ENCODE measurements at regions not wholly inside any gene's neighbourhood (a gene's known extent, or its start where the extent isn't known, plus 50 kb on each side); places are given as distances from the start of the nearest gene placed in this dataset.
"Not testable (repeated sequence)": the region's sequence is repeated elsewhere in the genome, so short reads cannot be mapped to it uniquely, and the experiment has no call there.

GRCh38 chr15:38726187-38726586 is 161.6 kb upstream of the RASGRP1 start:
- intact Hi-C loops (cut with micrococcal nuclease) = no loop called here

- intact Hi-C loops (cut with micrococcal nuclease) = no loop called here
Observed at GRCh38 chr15:38733331-38733730, 168.7 kb upstream of the RASGRP1 start.

- intact Hi-C loops (cut with micrococcal nuclease) = no loop called here
Observed at GRCh38 chr15:38740206-38740605, 175.6 kb upstream of the RASGRP1 start.

GRCh38 chr15:38743147-38743546 is 178.5 kb upstream of the RASGRP1 start:
- intact Hi-C loops (cut with micrococcal nuclease) = no loop called here

DNA sequence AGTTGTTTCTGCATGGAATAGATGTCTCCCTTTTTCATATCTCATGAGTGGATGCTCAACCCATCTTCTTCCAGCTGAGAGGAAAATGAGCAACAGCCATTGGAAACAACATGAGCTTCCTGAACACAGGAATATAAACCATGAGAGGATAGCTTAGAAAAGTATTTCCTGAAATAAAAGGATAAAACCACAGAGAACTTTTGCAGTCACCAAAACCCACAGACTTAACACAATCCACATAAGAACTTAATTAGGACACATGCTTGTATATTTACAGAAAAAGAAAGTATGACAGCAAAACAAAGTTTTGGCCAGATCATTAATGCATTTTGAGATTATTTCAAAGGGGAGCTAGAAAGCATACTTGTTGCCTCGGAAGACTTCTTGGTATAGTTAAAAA is 180.5 kb upstream of the RASGRP1 start:
- intact Hi-C loops (cut with micrococcal nuclease) = no loop called here

GRCh38 chr15:38745626-38746025 is 181.0 kb upstream of the RASGRP1 start:
- intact Hi-C loops (cut with micrococcal nuclease) = no loop called here

- intact Hi-C loops (cut with micrococcal nuclease) = no loop called here
Observed at GRCh38 chr15:38746211-38746610, 181.6 kb upstream of the RASGRP1 start.

GRCh38 chr15:38748710-38749109 is 184.1 kb upstream of the RASGRP1 start:
- intact Hi-C loops (cut with micrococcal nuclease) = no loop called here

DNA sequence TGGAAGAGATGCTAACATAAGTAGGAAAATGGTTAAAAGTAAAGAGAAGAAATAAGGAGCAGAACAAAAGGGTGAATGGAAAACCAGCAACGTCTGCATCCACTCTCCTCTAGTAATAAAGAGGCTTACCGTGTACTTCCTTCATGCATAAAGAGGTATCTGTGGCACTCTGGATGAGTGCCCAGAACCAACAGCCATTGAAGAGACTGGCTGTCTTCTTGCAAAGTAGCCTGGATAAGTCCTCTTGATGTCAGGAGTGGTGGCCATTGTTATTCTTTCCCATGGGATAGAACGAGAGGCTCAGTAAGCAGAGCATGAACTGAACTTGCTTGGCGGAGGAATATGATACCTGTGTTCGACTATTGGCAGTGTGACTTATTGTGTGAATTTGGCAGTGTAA is 186.2 kb upstream of the RASGRP1 start:
- intact Hi-C loops (cut with micrococcal nuclease) = no loop called here

DNA sequence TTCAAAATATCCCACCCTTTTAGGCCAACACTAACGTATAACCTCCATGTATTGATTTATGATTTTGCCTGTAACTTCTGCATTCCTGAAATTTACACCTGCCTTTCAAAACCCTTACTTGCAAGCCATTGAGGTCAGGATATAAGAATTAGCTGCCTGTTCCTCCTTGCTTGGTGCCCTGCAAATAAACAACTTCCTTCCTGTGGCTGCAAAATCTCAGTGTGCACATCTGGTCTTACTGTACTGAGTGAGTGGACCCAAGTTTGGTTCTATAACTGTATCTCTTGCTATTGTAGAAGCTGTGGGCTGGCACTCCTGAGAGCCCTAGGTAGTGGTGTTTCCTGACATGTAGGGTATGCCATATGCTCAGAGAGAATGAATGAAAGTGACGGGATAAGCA is 191.1 kb upstream of the RASGRP1 start:
- intact Hi-C loops (cut with micrococcal nuclease) = no loop called here

GRCh38 chr15:38756441-38756840 is 191.8 kb upstream of the RASGRP1 start:
- intact Hi-C loops (cut with micrococcal nuclease) = no loop called here

GRCh38 chr15:38758043-38758442 is 193.4 kb upstream of the RASGRP1 start:
- intact Hi-C loops (cut with micrococcal nuclease) = no loop called here

- intact Hi-C loops (cut with micrococcal nuclease) = no loop called here
Observed at GRCh38 chr15:38761681-38762080, 197.1 kb upstream of the RASGRP1 start.

DNA sequence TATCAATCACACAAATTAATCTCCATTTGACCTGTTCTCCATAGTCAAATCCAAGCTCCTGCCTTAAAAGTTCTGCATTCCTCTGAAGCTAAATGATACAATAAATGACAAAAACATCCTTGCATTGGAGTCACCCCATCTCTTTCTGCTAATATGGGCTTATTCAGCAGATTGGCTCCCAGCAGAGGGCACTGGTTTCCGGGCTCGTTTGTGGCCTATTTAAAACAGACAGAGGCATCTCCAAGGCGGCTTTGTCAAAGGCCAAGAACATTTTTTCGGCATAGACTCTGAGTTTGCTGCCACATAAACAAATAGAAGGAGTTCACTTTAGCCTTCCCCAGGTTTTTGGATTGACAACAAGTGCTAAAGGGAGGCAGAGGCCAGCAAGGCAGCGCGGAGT is 204.4 kb upstream of the RASGRP1 start:
- intact Hi-C loops (cut with micrococcal nuclease) = no loop called here

DNA sequence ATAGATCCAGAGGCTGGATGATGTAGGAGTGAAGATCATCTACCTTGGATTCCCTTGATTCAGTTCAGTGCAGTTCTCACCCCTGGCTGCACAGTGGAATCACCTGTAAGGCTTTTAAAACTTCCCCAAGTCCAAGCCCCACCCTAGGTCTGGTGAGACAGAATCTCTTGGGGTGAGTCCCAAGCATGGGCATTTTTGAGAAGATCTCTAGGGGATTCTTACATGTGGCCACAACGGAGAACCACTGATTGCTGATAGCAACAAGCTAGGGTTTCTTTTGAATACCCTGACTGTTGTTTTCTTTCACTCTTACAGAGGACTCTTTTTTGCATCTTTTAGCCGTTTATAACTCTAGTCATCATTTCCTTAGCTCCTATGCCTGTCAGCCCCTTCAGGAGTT is 204.9 kb upstream of the RASGRP1 start:
- intact Hi-C loops (cut with micrococcal nuclease) = no loop called here

GRCh38 chr15:38774076-38774475 is 209.5 kb upstream of the RASGRP1 start:
- intact Hi-C loops (cut with micrococcal nuclease) = not testable (repeated sequence)

- intact Hi-C loops (cut with micrococcal nuclease) = no loop called here
Observed at GRCh38 chr15:38781196-38781595, 216.6 kb upstream of the RASGRP1 start.

DNA sequence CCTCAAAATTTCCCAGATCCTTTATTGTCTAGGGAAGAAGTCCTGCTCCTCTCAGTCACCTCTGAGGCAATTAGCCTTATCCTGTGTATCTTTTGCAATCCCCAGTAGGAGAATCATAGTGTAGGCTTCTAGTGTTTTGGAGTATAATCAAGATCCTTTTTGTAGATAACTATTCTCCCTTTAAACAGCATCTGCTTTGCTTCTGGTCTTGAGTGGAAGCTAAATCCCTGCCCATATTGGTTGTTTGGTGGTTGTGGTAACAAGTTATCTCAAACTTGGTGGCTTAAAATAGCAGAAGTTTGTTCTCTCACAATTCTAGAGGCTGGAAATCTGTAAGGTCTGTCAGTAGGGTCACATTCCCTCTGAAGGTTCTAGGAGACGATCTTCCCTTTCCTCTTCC is 217.5 kb upstream of the RASGRP1 start:
- intact Hi-C loops (cut with micrococcal nuclease) = no loop called here

DNA sequence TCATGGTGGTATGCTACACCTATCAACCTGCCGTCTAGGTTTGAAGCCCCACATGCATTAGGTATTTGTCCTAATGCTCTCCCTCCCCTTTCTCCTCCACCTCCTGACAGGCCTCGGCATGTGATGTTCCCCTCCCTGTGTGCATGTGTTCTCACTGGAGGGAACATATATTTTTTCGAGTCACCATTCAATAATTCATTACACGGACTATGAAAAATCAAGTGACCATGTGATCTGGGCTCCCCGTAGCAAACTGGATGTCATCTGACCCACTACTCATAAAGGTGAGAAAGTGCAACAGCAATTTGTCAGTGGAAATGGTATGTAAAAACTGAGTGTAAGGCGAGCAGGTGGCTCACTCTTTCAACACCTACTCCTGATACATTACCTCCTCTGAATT is 224.3 kb upstream of the RASGRP1 start:
- intact Hi-C loops (cut with micrococcal nuclease) = no loop called here

DNA sequence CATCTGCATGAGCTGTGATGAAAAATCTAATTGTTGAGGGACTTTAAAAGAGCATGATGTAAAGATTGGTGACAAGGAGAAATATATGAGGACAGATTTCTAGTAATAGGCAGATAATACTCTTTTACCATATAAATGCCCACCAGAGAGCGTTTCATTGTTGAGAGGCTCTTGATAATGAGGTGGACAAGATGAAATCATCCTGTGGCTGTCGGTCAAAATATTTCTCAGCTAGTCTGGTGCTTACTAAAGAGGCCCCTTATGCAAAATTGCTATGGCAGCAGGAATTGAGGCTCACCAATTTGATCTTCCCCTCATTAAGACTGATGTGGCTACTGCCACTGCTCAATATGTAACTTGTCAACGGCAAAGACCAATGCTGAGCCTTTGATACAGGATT is 225.0 kb upstream of the RASGRP1 start:
- intact Hi-C loops (cut with micrococcal nuclease) = no loop called here

DNA sequence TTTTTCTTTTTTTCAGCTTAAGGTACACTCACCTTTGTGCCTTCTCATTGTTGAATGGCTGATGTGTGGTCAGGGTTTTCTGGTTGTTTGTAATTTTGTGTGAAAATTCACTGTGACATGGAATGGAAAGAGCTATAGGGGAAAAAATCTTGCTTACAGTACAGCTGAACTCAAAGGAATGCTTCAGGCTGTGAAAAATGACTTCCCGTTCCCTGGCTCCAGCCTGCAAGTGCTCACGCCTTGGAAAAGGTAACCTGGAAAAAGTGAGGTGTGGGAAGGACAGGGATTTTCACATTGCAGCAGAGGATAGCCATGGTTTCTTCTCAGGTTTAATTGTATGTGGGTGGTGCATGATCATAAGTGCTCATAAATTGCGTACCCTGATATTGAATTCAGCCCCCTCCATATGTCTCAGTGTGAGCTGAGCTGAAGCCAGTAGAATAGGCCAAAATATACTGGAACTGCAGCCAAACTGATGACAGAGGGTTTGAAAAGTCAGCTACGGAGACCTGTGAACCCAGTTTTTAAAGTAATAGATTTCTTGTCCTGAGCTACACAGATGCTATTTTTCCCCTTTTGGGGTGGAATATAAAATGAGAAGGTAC is 228.7 kb upstream of the RASGRP1 start:
- intact Hi-C loops (cut with micrococcal nuclease) = no loop called here

DNA sequence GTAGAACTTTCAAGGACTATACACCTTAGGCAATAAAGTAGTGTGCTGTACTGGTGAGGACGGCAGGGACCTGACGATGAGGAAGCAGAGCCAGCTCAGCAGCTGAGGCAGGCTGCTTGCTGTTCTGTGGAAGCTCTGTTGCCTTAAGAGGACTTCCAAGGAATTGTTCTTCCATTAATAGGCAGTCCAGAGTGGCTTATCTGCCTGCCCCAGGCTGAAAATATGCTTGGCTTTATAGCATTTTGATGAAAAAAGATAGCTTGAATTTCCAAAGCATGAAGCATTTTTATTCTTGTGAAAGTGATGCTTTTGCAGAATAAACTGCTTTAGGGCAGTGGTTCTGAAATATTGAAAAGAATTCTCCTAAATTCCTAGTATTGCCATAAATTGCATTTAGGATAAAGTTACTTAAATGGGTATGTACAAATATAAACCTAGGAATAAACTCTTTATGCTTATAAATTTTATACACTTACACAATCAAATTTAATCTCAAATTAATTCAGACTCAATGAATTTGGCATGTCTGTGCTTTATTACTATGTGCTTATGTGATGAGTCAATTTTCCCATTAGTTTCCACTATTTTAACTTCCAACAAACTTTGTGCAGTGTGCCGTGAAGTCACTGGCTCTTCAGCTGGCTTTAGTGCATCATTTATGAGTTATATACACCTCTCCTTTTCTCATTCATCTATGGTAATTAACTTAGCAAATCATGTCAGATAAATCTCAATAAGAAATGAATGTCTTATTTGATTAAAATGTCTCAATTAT is 231.0 kb upstream of the RASGRP1 start:
- intact Hi-C loops (cut with micrococcal nuclease) = no loop called here

DNA sequence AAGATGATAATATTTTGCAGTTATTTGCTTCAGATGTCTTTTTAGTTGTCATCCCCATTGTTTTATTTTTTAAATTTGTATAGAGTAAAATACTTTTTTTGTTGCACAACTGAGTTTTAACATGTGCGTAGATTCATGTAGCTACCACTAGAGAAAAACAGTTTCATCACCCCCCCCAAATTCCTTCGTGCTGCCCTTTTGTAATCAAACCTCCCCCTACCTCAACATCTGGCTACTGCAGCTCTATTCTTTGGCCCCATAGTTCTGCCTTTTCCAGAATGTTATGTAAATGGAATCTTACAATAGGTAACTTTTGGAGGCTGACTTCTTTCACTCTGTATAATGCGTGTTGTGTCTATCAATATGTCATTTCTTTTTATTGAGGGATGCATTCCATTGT is 232.0 kb upstream of the RASGRP1 start:
- intact Hi-C loops (cut with micrococcal nuclease) = no loop called here
